ENCODE measurements at regions not wholly inside any gene's neighbourhood (a gene's known extent, or its start where the extent isn't known, plus 50 kb on each side); places are given as distances from the start of the nearest gene placed in this dataset.

- no peak overlapping the region for H3K4me3 ChIP-seq (ENCODE audit: low read depth, low read length)
- no peak for TF ChIP-seq CTCF (IDR thresholded peaks at IDR 0.05; ENCODE audit: insufficient read depth, low read depth, low read length)
- no peak for DNase-seq (ENCODE audit: low read depth)
Observed at GRCh38 chr16:7171151-7171550, 161.5 kb upstream of the RBFOX1 start.

GRCh38 chr16:7167626-7168025 is 165.0 kb upstream of the RBFOX1 start:
- TF ChIP-seq CTCF (IDR thresholded peaks at IDR 0.05; ENCODE audit: insufficient read depth, low read depth, low read length), result no peak
- no peak for DNase-seq (ENCODE audit: low read depth)

GRCh38 chr16:7161891-7162290 is 170.8 kb upstream of the RBFOX1 start:
- TF ChIP-seq CTCF (IDR thresholded peaks at IDR 0.05; ENCODE audit: insufficient read depth, low read depth, low read length), result no peak
- no peak overlapping the region for H3K4me3 ChIP-seq (ENCODE audit: low read depth, low read length)
- DNase-seq (ENCODE audit: low read depth), result no peak

More at GRCh38 chr16:7167626-7168025, 165.0 kb upstream of the RBFOX1 start:
- H3K4me3 ChIP-seq (ENCODE audit: low read depth, low read length), result no peak overlapping the region

GRCh38 chr16:7160093-7160492 is 172.6 kb upstream of the RBFOX1 start:
- no peak for TF ChIP-seq CTCF (IDR thresholded peaks at IDR 0.05; ENCODE audit: insufficient read depth, low read depth, low read length)
- H3K4me3 ChIP-seq (ENCODE audit: low read depth, low read length), result no peak overlapping the region
- no peak for DNase-seq (ENCODE audit: low read depth)

- no peak for TF ChIP-seq CTCF (IDR thresholded peaks at IDR 0.05; ENCODE audit: insufficient read depth, low read depth, low read length)
- no peak overlapping the region for H3K4me3 ChIP-seq (ENCODE audit: low read depth, low read length)
- no peak for DNase-seq (ENCODE audit: low read depth)
Observed at GRCh38 chr16:7158481-7158880, 174.2 kb upstream of the RBFOX1 start.

GRCh38 chr16:7150230-7150629 is 182.4 kb upstream of the RBFOX1 start:
- no peak for DNase-seq (ENCODE audit: low read depth)
- TF ChIP-seq CTCF (IDR thresholded peaks at IDR 0.05; ENCODE audit: insufficient read depth, low read depth, low read length), result no peak
- no peak overlapping the region for H3K4me3 ChIP-seq (ENCODE audit: low read depth, low read length)

GRCh38 chr16:7148606-7149005 is 184.0 kb upstream of the RBFOX1 start:
- no peak for DNase-seq (ENCODE audit: low read depth)
- no peak for TF ChIP-seq CTCF (IDR thresholded peaks at IDR 0.05; ENCODE audit: insufficient read depth, low read depth, low read length)
- no peak overlapping the region for H3K4me3 ChIP-seq (ENCODE audit: low read depth, low read length)

Measured in fibroblast of villous mesenchyme (primary cell).